ENCODE measurements at regions not wholly inside any gene's neighbourhood (a gene's known extent, or its start where the extent isn't known, plus 50 kb on each side); places are given as distances from the start of the nearest gene placed in this dataset.

- TF ChIP-seq POLR2A (IDR thresholded peaks at IDR 0.05; ENCODE audit: low read length): no peak
- no peak for TF ChIP-seq GATA1 (IDR thresholded peaks at IDR 0.05; ENCODE audit: low read depth, low read length)
Measured at GRCh38 chr1:234773936-234774677, 164.1 kb upstream of the IRF2BP2 start.
